ENCODE measurements at regions not wholly inside any gene's neighbourhood (a gene's known extent, or its start where the extent isn't known, plus 50 kb on each side); places are given as distances from the start of the nearest gene placed in this dataset.
A peak's percentile ranks its signal among the peaks of the same experiment; 100 is the strongest.

- intact Hi-C loops (cut with DNase I) = no loop called here
- Histone ChIP-seq H3K27me3 (no peaks in the 10 kb centered on the region), H3K36me3 (no peaks in the 10 kb centered on the region), H3K4me3 (no peak overlapping the region), H3K27ac (no peak overlapping the region), H3K4me1 (no peaks in the 10 kb centered on the region), H3K9me3 (no peaks in the 10 kb centered on the region)
- ATAC-seq = no peak
- DNase-seq = no peak
- WGBS (ENCODE audit: insufficient coverage, low coverage, low lambda C conversion rate, missing lambda C conversion rate) = 59% methylated on average over 4 of the region's 4 CpGs
- TF ChIP-seq POLR2A (IDR thresholded peaks at IDR 0.05) (no peak), CTCF (IDR thresholded peaks at IDR 0.05) (no peak)
Observed at GRCh38 chr10:78802431-78802830, 266.3 kb upstream of the ZMIZ1 start.

GRCh38 chr10:78802866-78803265, 265.9 kb upstream of the ZMIZ1 start:
- Histone ChIP-seq H3K27ac (no peak overlapping the region), H3K4me1 (no peaks in the 10 kb centered on the region), H3K36me3 (no peaks in the 10 kb centered on the region), H3K4me3 (no peak overlapping the region), H3K9me3 (no peaks in the 10 kb centered on the region), H3K27me3 (no peaks in the 10 kb centered on the region)
- no peak for DNase-seq
- ATAC-seq = no peak
- WGBS (ENCODE audit: insufficient coverage, low coverage, low lambda C conversion rate, missing lambda C conversion rate) = 62% methylated on average over 4 of the region's 11 CpGs
- intact Hi-C loops (cut with DNase I) = no loop called here
- TF ChIP-seq POLR2A (IDR thresholded peaks at IDR 0.05) = no peak
- no peak for TF ChIP-seq CTCF (IDR thresholded peaks at IDR 0.05)

- no peaks in the 10 kb centered on the region for H3K36me3 ChIP-seq
- no peaks in the 10 kb centered on the region for H3K9me3 ChIP-seq
- H3K27ac ChIP-seq = no peak overlapping the region
- WGBS (ENCODE audit: insufficient coverage, low coverage, low lambda C conversion rate, missing lambda C conversion rate) = 90% methylated on average over 8 of the region's 8 CpGs
- ATAC-seq = no peak
- intact Hi-C loops (cut with DNase I) = no loop called here
- H3K4me3 ChIP-seq = no peak overlapping the region
- no peak for DNase-seq
- TF ChIP-seq POLR2A (IDR thresholded peaks at IDR 0.05) (no peak), CTCF (IDR thresholded peaks at IDR 0.05) (no peak)
- H3K27me3 ChIP-seq = no peaks in the 10 kb centered on the region
- H3K4me1 ChIP-seq = no peaks in the 10 kb centered on the region
Observed at GRCh38 chr10:78803710-78804109, 265.1 kb upstream of the ZMIZ1 start.

- Histone ChIP-seq H3K36me3 (no peaks in the 10 kb centered on the region), H3K4me3 (no peak overlapping the region), H3K27me3 (no peaks in the 10 kb centered on the region), H3K9me3 (no peaks in the 10 kb centered on the region), H3K27ac (no peak overlapping the region), H3K4me1 (no peaks in the 10 kb centered on the region)
- intact Hi-C loops (cut with DNase I) = no loop called here
- TF ChIP-seq CTCF (IDR thresholded peaks at IDR 0.05) (no peak), POLR2A (IDR thresholded peaks at IDR 0.05) (no peak)
- DNase-seq (no peak), ATAC-seq (no peak)
- 57% methylated on average over 3 of the region's 7 CpGs for WGBS (ENCODE audit: insufficient coverage, low coverage, low lambda C conversion rate, missing lambda C conversion rate)
Observed at GRCh38 chr10:78804411-78805032, 264.2 kb upstream of the ZMIZ1 start.

GRCh38 chr10:78805176-78805575, 263.6 kb upstream of the ZMIZ1 start:
- H3K9me3 ChIP-seq = no peaks in the 10 kb centered on the region
- H3K27me3 ChIP-seq = no peaks in the 10 kb centered on the region
- H3K27ac ChIP-seq = no peak overlapping the region
- DNase-seq (no peak), ATAC-seq (peak in 3 of 4 donors; percentile 35 to 55 (median 37))
- no peaks in the 10 kb centered on the region for H3K36me3 ChIP-seq
- TF ChIP-seq POLR2A (IDR thresholded peaks at IDR 0.05) (no peak), CTCF (IDR thresholded peaks at IDR 0.05) (no peak)
- H3K4me3 ChIP-seq = no peak overlapping the region
- H3K4me1 ChIP-seq = no peaks in the 10 kb centered on the region
- 73% methylated on average over 5 of the region's 6 CpGs for WGBS (ENCODE audit: insufficient coverage, low coverage, low lambda C conversion rate, missing lambda C conversion rate)
- intact Hi-C loops (cut with DNase I) = no loop called here

Data from right lobe of liver (tissue), 6 donors.